ENCODE measurements at regions not wholly inside any gene's neighbourhood (a gene's known extent, or its start where the extent isn't known, plus 50 kb on each side); places are given as distances from the start of the nearest gene placed in this dataset.
"Not testable (repeated sequence)": the region's sequence is repeated elsewhere in the genome, so short reads cannot be mapped to it uniquely, and the experiment has no call there.

GRCh38 chr13:110006304-110006703, 219.9 kb upstream of the IRS2 start:
- DNase-seq = no peak

GRCh38 chr13:110005563-110005962, 219.2 kb upstream of the IRS2 start:
- DNase-seq = no peak

- no peak for DNase-seq
Measured at GRCh38 chr13:110004814-110005213, 218.4 kb upstream of the IRS2 start.

- DNase-seq = no peak
Measured at GRCh38 chr13:110001670-110002275, 215.4 kb upstream of the IRS2 start.

- DNase-seq = no peak
Measured at GRCh38 chr13:110000534-110001345, 214.4 kb upstream of the IRS2 start.

- DNase-seq = no peak
Measured at GRCh38 chr13:109999659-110000533, 213.5 kb upstream of the IRS2 start.

GRCh38 chr13:109998684-109999533, 212.5 kb upstream of the IRS2 start:
- DNase-seq = no peak

- no peak for DNase-seq
Measured at GRCh38 chr13:109998037-109998436, 211.7 kb upstream of the IRS2 start.

GRCh38 chr13:109997056-109997595, 210.7 kb upstream of the IRS2 start:
- not testable (repeated sequence) for DNase-seq

GRCh38 chr13:109996404-109996960, 210.1 kb upstream of the IRS2 start:
- no peak for DNase-seq

- no peak for DNase-seq
Measured at GRCh38 chr13:109995578-109995977, 209.2 kb upstream of the IRS2 start.

- no peak for DNase-seq
Measured at GRCh38 chr13:109990296-109990695, 203.9 kb upstream of the IRS2 start.

GRCh38 chr13:109989686-109990085, 203.3 kb upstream of the IRS2 start:
- no peak for DNase-seq

GRCh38 chr13:109989155-109989554, 202.8 kb upstream of the IRS2 start:
- DNase-seq = no peak

- no peak for DNase-seq
Measured at GRCh38 chr13:109986851-109987250, 200.5 kb upstream of the IRS2 start.

GRCh38 chr13:109985871-109986450, 199.6 kb upstream of the IRS2 start:
- no peak for DNase-seq

GRCh38 chr13:109983447-109983846, 197.1 kb upstream of the IRS2 start:
- DNase-seq = no peak

- DNase-seq = no peak
Measured at GRCh38 chr13:109981000-109981399, 194.6 kb upstream of the IRS2 start.

- DNase-seq = not testable (repeated sequence)
Measured at GRCh38 chr13:109979676-109980075, 193.3 kb upstream of the IRS2 start.

GRCh38 chr13:109979228-109979627, 192.8 kb upstream of the IRS2 start:
- DNase-seq = no peak

- no peak for DNase-seq
Measured at GRCh38 chr13:109977212-109977968, 191.0 kb upstream of the IRS2 start.
